AG09309 (cell line): ENCODE measurements at regions not wholly inside any gene's neighbourhood (a gene's known extent, or its start where the extent isn't known, plus 50 kb on each side); places are given as distances from the start of the nearest gene placed in this dataset.

Source experiments
- DNase-seq: peaks from one replicate; pipeline ENCODE4 v3.0.0-alpha.2; 2010; ENCODE audit warnings: low read depth
- H3K4me3 ChIP-seq: 2 replicates; pipeline ENCODE4 v1.5.1; 2011; ENCODE audit warnings: mild to moderate bottlenecking, low read depth, low read length, moderate library complexity; ENCODE audit not compliant: control insufficient read depth
- CTCF ChIP-seq: IDR thresholded peaks from 2 replicates; pipeline ENCODE4 v1.5.1; 2011; ENCODE audit warnings: mild to moderate bottlenecking, low read depth, low read length, inconsistent platforms; ENCODE audit not compliant: insufficient read depth, control insufficient read depth; ENCODE audit errors: missing control alignments

DNA sequence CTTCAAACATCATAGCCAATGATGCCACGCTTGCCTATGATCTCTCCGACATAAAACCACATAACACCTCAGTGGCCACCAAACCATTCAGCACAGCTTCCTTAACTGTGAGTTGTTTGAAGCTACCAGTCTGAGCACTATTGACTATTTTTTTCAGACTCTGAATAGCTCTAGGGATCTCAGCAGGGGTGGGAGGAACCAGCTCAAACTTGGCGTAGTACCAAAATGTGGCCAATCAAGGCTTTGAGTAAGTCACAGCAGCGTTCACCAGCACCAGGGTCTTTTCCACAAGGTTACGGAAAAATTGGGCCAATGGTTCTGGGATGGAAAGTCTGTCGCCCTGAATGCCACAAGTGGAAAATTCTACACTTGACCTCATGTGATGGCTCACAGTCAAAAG lies 70.6 kb downstream of the SMPDL3A start:
- no peak for DNase-seq
- no peak overlapping the region for H3K4me3 ChIP-seq
- no peak for TF ChIP-seq CTCF

DNA sequence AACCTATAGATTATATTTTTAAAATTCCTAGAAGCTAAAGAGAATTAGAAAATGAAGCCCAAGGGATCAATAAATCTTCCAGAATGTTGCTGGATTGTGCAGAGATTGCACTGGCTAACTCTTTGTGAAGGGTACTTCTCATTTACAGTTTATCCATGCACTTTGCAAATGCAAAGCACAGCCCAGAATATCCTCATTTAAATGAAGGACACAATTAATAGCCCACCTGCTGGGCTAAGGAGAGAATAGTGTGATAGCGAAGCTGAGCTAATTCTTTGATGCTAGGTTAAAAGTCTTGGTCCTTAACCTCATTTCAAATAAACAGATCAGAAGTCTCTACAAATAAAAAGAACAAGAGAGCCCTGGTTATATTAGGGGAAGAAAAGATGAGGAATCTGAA lies 72.5 kb downstream of the SMPDL3A start:
- TF ChIP-seq CTCF: no peak
- DNase-seq: no peak
- H3K4me3 ChIP-seq: no peak overlapping the region

GRCh38 chr6:122868137-122868536 lies 79.1 kb downstream of the SMPDL3A start:
- no peak for DNase-seq
- no peak for TF ChIP-seq CTCF
- H3K4me3 ChIP-seq: no peak overlapping the region

DNA sequence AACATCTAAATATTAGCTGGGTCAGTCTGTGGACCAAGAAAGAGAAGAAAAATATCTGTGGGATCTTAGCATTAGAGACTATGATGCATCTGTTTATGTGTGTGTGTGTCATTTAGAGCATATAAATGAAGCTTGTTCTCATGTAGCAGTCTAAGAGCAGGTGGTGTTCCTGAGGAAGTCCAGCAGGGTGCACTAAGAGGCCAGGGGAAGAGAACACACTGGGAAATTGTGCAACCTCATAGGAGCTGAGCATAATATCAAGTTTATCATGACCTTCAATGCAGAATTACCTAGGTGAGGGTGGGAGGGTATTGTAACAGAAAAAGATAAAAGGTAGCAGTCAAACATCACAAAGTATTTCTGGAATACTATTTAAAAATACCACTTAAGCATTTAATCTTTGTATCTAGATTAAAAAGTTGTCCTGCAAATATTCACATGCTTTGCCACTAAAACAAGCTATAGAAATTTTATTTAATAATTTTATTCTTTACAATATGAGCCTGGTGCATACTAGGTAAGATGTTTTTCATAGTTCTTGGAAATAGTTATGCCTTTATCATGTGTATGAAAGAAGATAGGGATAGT lies 80.5 kb downstream of the SMPDL3A start:
- TF ChIP-seq CTCF: peak; percentile 35
- no peak for DNase-seq
- no peak overlapping the region for H3K4me3 ChIP-seq

DNA sequence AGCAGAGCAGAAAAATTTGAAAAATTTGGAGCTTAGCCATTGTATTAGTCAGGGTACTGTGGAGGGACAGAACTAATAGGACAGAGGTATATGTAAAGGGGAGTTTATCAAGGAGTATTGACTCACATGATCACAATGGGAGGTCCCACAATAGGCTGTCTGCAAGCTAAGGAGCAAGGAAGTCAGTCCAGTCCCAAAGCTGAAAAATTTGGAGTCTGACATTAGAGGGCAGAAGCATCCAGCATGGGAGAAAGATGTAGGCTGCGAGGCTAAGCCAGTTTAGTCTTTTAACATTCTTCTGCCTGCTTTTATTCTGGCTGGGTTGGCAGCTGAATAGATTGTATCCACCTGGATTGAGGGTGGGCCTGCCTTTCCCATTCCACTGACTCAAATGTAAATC lies 82.0 kb downstream of the SMPDL3A start:
- H3K4me3 ChIP-seq: no peak overlapping the region
- no peak for TF ChIP-seq CTCF
- no peak for DNase-seq

GRCh38 chr6:122872311-122872710 lies 83.3 kb downstream of the SMPDL3A start:
- H3K4me3 ChIP-seq: no peak overlapping the region
- no peak for TF ChIP-seq CTCF
- no peak for DNase-seq

DNA sequence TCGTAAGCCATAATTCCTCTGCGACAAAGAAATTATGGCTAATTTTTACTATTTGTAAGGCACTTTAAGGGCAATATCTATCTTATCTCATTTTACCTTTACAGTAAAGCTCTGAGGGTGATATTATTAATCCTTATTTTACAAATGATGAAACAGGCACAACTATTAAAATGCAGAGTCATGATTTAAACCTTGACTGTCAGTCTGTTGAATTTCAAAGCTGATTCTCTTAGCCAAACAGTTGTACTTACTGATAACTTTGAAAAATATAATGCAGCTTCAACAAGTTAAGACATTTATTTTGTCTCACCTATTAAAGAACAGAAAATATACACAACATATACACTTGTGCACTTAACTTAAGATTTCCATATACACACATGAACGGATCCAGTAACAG lies 88.2 kb downstream of the SMPDL3A start:
- DNase-seq: no peak
- TF ChIP-seq CTCF: no peak
- H3K4me3 ChIP-seq: no peak overlapping the region
